Naive thymus-derived CD4-positive, alpha-beta T cell (primary cell): ENCODE measurements at regions not wholly inside any gene's neighbourhood (a gene's known extent, or its start where the extent isn't known, plus 50 kb on each side); places are given as distances from the start of the nearest gene placed in this dataset.
"Not testable (repeated sequence)": the region's sequence is repeated elsewhere in the genome, so short reads cannot be mapped to it uniquely, and the experiment has no call there.

Experiments
- ATAC-seq: fragments of 150-1000 bp; cut with Tn5 transposase; 2 replicates; pipeline ENCODE4 v1.10.0; 2021; ENCODE audit warnings: mild to moderate bottlenecking, moderate library complexity
- CTCF ChIA-PET: fragments of 350-600 bp; sonication (Branson Sonifier 250); formaldehyde crosslinking; loops from one replicate; lab custom pipeline; 2021; ENCODE audit warnings: antibody characterized with exemption; lab: Charles Lee
- POLR2A ChIA-PET: fragments of 350-600 bp; sonication (Branson Sonifier 250); formaldehyde crosslinking; loops from one replicate; lab custom pipeline; 2021; ENCODE audit warnings: antibody characterized with exemption, inconsistent platforms; lab: Charles Lee
- DNase-seq, 9 donors: peaks; one replicate each; pipeline versions ENCODE4 v3.0.0 to v3.0.0-alpha.2; 2020 to 2022; ENCODE audit warnings: mixed read lengths in 1 of 9
- H3K27ac ChIP-seq: one replicate; pipeline ENCODE4 v1.7.0; 2013; ENCODE audit warnings: mild to moderate bottlenecking, low read depth, low read length, moderate library complexity
- H3K27me3 ChIP-seq, 2 donors: one replicate each; pipeline ENCODE4 v1.7.0; 2013; ENCODE audit warnings: low read length in 2 of 2, mild to moderate bottlenecking in 2 of 2, moderate library complexity in 2 of 2; ENCODE audit not compliant: control insufficient read depth in 2 of 2, insufficient read depth in 2 of 2
- H3K36me3 ChIP-seq, 3 experiments: 1 replicate in 2 of 3; 2 replicates in 1 of 3; pipeline ENCODE4 v1.7.0; 2013; ENCODE audit warnings: low read length in 3 of 3, mild to moderate bottlenecking in 3 of 3, moderate library complexity in 1 of 3; ENCODE audit not compliant: insufficient read depth in 3 of 3, control insufficient read depth in 2 of 3
- H3K4me1 ChIP-seq, 2 donors: one replicate each; pipeline ENCODE4 v1.7.0; 2013; ENCODE audit warnings: low read length in 2 of 2, mild to moderate bottlenecking in 2 of 2, moderate library complexity in 1 of 2; ENCODE audit not compliant: control insufficient read depth in 2 of 2, insufficient read depth in 2 of 2
- H3K4me3 ChIP-seq: 2 replicates; pipeline ENCODE4 v1.7.0; 2013; ENCODE audit warnings: mild to moderate bottlenecking, low read length
- H3K9me3 ChIP-seq, 3 experiments: 1 replicate in 2 of 3; 2 replicates in 1 of 3; pipeline ENCODE4 v1.7.0; 2013; ENCODE audit warnings: low read length in 3 of 3; ENCODE audit not compliant: control insufficient read depth in 2 of 3
- H3K27ac Mint-ChIP-seq, 9 donors: one replicate each; pipeline ENCODE4 v1.8.0; 2020 to 2022; ENCODE audit warnings: mixed read lengths in 9 of 9, mild to moderate bottlenecking in 8 of 9, moderate library complexity in 5 of 9, inconsistent platforms in 2 of 9
- H3K27me3 Mint-ChIP-seq, 5 donors: one replicate each; pipeline ENCODE4 v1.8.0; 2021 to 2022; ENCODE audit warnings: mixed read lengths in 5 of 5, mild to moderate bottlenecking in 1 of 5
- H3K36me3 Mint-ChIP-seq, 5 donors: one replicate each; pipeline ENCODE4 v1.8.0; 2020 to 2022; ENCODE audit warnings: mixed read lengths in 5 of 5, mild to moderate bottlenecking in 3 of 5, inconsistent platforms in 1 of 5
- H3K4me1 Mint-ChIP-seq, 7 donors: one replicate each; pipeline ENCODE4 v1.8.0; 2020 to 2022; ENCODE audit warnings: mixed read lengths in 7 of 7, mild to moderate bottlenecking in 3 of 7, inconsistent platforms in 1 of 7
- H3K4me3 Mint-ChIP-seq, 10 donors: one replicate each; pipeline ENCODE4 v1.8.0; 2020 to 2022; ENCODE audit warnings: mild to moderate bottlenecking in 10 of 10, mixed read lengths in 10 of 10, moderate library complexity in 6 of 10, inconsistent platforms in 2 of 10
- H3K9me3 Mint-ChIP-seq, 11 donors: one replicate each; pipeline ENCODE4 v1.8.0; 2020 to 2022; ENCODE audit warnings: mixed read lengths in 11 of 11, mild to moderate bottlenecking in 4 of 11, inconsistent platforms in 1 of 11, moderate library complexity in 1 of 11
- intact Hi-C, 2 donors: fragments of 100-400 bp; cut with micrococcal nuclease; formaldehyde crosslinking; loops; one replicate each; pipeline ENCODE4 v1.15.1; 2023

DNA sequence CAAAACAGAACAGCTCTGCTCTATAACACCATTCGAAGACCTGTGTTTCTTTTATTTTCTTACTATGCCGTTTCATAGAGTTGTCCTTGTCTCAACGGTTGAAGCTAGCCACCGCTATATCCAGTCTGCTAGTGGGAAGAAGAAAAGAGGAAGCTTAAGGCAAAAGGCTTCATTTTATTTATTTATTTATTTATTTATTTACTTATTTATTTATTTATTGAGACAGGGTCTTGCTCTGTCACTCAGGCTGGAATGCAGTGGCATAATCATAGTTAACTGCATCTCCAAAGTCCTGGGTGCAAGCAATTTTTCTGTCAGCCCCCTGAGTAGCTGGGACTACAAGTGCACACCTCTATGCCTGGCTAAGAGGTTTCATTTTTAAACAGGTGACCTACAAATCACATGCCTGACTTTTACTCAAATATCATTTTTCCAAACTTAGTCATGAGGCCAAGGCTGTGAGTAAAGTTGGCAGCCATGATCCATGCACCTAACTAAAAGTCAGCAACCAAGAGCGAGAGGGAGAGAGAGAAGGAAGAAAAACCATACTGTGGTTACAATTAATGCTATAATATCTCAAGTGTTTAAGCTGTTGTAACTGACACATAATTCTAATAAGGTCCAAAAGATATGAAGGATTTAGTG, 1305.3 kb upstream of the LRRTM3 start:
- no peak overlapping the region for H3K4me3 Mint-ChIP-seq
- no peaks in the 10 kb centered on the region for H3K4me1 ChIP-seq
- H3K36me3 ChIP-seq = no peaks in the 10 kb centered on the region
- ChIA-PET CTCF (no interaction called here), POLR2A (no interaction called here)
- no peaks in the 10 kb centered on the region for H3K36me3 Mint-ChIP-seq
- H3K4me3 ChIP-seq = no peak overlapping the region
- no peaks in the 10 kb centered on the region for H3K27me3 Mint-ChIP-seq
- H3K9me3 ChIP-seq = no peaks in the 10 kb centered on the region
- no peaks in the 10 kb centered on the region for H3K27me3 ChIP-seq
- intact Hi-C loops = no loop called here
- no peak for ATAC-seq
- peaks cover 0 to 10% (median 3%) of the 10 kb centered on the region in 11 donors for H3K9me3 Mint-ChIP-seq
- no peak for DNase-seq
- no peak overlapping the region for H3K27ac ChIP-seq
- H3K4me1 Mint-ChIP-seq = no peaks in the 10 kb centered on the region
- no peak overlapping the region for H3K27ac Mint-ChIP-seq

DNA sequence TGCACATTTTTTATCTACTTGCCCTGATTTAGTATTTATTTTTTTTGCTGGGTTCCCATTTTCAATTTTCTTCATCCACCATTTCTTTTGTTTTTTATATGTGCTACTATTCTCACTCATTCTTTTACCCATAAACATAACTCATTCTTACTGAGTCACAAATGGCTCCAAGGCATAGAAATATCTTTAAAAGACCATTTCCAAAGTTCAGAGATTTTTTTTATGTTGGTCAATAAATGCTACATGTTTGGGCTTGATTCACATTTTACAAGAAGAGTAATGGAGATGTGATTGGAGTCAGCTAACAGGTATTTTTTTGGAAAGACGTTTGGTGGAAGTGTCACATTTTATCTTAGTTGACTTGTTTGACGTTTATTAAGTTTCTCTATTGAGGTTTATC, 1303.2 kb upstream of the LRRTM3 start:
- ChIA-PET POLR2A (no interaction called here), CTCF (no interaction called here)
- Histone ChIP-seq H3K36me3 (no peaks in the 10 kb centered on the region), H3K27ac (no peak overlapping the region), H3K27me3 (no peaks in the 10 kb centered on the region), H3K4me3 (no peak overlapping the region), H3K9me3 (no peaks in the 10 kb centered on the region), H3K4me1 (no peaks in the 10 kb centered on the region)
- H3K4me3 Mint-ChIP-seq = no peak overlapping the region
- H3K4me1 Mint-ChIP-seq = no peaks in the 10 kb centered on the region
- no peak overlapping the region for H3K27ac Mint-ChIP-seq
- H3K27me3 Mint-ChIP-seq = no peaks in the 10 kb centered on the region
- no peaks in the 10 kb centered on the region for H3K36me3 Mint-ChIP-seq
- no peak for DNase-seq
- no peak for ATAC-seq
- intact Hi-C loops = no loop called here
- H3K9me3 Mint-ChIP-seq = peaks cover 0 to 5% (median 2%) of the 10 kb centered on the region in 11 donors

DNA sequence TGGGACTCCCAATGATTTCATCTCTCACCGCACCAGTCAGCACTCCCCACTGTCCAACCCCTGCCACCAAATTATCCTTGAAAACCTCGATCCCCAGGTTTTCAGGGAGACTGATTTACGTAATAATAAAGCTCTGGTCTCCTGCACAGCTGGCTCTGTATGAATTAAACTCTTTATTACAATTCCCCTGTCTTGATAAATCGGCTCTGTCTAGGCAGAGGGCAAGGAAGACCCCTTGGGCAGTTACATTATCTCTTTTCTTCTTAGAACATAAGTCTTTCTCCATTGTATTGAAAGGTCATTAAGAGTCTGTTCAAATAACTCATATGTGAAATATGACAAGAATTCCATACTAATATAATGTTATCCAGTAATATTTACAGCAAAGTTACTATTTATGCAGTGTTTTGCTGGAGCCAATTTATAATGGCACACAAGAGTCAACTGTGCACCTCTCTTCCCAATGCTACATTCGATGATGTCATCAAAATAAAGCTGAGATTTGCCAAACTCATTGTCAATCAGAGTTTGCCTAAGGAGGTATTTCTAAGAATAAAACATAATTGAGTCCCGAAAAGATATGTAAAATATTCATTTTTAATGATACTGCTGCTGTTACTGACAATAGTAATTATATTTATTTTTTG, 1297.2 kb upstream of the LRRTM3 start:
- H3K9me3 Mint-ChIP-seq = peaks cover 0 to 20% (median 7%) of the 10 kb centered on the region in 11 donors
- intact Hi-C loops = no loop called here
- no peak overlapping the region for H3K27ac ChIP-seq
- no peak overlapping the region for H3K4me3 Mint-ChIP-seq
- no peak overlapping the region for H3K4me3 ChIP-seq
- H3K4me1 ChIP-seq = no peaks in the 10 kb centered on the region
- no peaks in the 10 kb centered on the region for H3K36me3 Mint-ChIP-seq
- H3K9me3 ChIP-seq = no peaks in the 10 kb centered on the region
- H3K27me3 Mint-ChIP-seq = no peaks in the 10 kb centered on the region
- H3K36me3 ChIP-seq = no peaks in the 10 kb centered on the region
- H3K27me3 ChIP-seq = no peaks in the 10 kb centered on the region
- no peak overlapping the region for H3K27ac Mint-ChIP-seq
- DNase-seq (no peak), ATAC-seq (no peak)
- POLR2A ChIA-PET = no interaction called here
- CTCF ChIA-PET = no interaction called here
- H3K4me1 Mint-ChIP-seq = no peaks in the 10 kb centered on the region

DNA sequence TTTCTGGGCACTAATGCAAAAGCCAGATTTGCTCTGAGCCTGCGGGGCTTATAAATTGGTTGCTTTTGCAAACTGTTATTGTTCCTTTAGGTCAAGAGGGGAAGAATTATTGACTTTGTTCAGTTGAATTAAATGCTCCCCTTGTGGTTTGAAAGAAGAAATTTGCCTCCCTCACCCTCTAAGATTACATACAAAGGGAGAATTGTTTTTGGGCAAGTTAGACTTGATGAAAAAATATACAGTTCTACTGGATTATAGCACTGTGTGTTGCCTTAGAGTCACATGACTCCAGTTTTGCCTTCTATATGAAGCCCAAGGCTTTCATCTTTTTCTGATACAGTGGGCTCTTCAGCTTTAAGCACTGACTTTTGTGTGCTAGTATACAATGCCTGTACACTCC, 1265.8 kb upstream of the LRRTM3 start:
- H3K27ac ChIP-seq = no peak overlapping the region
- POLR2A ChIA-PET = no interaction called here
- H3K9me3 Mint-ChIP-seq = peaks cover 0 to 19% (median 8%) of the 10 kb centered on the region in 11 donors
- H3K4me3 ChIP-seq = no peak overlapping the region
- no peaks in the 10 kb centered on the region for H3K27me3 ChIP-seq
- H3K4me1 ChIP-seq = no peaks in the 10 kb centered on the region
- H3K27ac Mint-ChIP-seq = no peak overlapping the region
- ATAC-seq (no peak), DNase-seq (no peak)
- no peaks in the 10 kb centered on the region for H3K36me3 Mint-ChIP-seq
- H3K27me3 Mint-ChIP-seq = no peaks in the 10 kb centered on the region
- no peaks in the 10 kb centered on the region for H3K4me1 Mint-ChIP-seq
- no peaks in the 10 kb centered on the region for H3K36me3 ChIP-seq
- CTCF ChIA-PET = no interaction called here
- no peak overlapping the region for H3K4me3 Mint-ChIP-seq
- H3K9me3 ChIP-seq = no peaks in the 10 kb centered on the region
- intact Hi-C loops = no loop called here

DNA sequence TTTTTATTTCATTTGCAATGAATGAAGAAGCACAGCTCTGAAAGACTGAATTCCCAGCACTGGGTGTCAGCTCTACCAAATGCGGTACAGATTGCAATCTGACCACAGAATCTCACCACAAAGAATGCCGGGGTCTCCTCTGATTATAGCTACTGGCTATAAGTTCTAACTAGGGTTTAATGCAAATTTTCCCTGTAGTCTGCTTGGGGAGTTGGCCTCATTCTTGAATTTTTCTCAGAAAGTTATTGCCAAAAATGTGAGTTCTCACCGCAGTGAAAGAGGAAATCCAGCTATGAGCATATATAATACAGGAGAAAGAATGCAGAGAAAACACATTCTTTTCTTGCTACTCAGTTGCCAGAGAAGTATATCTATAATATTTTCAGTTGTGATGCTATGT, 1255.7 kb upstream of the LRRTM3 start:
- POLR2A ChIA-PET = no interaction called here
- intact Hi-C loops = no loop called here
- H3K9me3 ChIP-seq = no peaks in the 10 kb centered on the region
- H3K4me1 ChIP-seq = no peaks in the 10 kb centered on the region
- no peaks in the 10 kb centered on the region for H3K27me3 ChIP-seq
- Mint-ChIP-seq H3K9me3 (peaks cover 0 to 11% (median 3%) of the 10 kb centered on the region in 11 donors), H3K4me3 (no peak overlapping the region), H3K4me1 (no peaks in the 10 kb centered on the region), H3K36me3 (no peaks in the 10 kb centered on the region), H3K27ac (no peak overlapping the region), H3K27me3 (no peaks in the 10 kb centered on the region)
- CTCF ChIA-PET = no interaction called here
- H3K36me3 ChIP-seq = no peaks in the 10 kb centered on the region
- ATAC-seq (no peak), DNase-seq (no peak)
- no peak overlapping the region for H3K27ac ChIP-seq
- no peak overlapping the region for H3K4me3 ChIP-seq

DNA sequence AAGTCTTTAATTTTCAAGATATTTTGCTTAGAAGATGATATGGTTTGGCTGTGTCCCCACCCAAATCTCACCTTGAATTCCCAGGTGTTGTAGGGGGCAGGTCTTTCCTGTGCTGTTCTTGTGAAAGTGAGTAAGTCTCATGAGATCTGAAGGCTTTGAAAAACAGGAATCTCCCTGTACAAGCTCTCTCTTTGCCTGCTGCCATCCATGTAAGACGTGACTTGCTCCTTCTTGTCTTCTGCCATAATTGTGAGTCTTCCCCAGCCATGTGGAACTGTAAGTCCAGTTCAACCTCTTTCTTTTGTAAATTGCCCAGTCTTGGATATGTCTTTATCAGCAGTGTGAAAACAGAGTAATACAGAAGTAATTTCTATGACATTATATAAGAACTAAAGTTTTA, 1255.2 kb upstream of the LRRTM3 start:
- H3K4me1 Mint-ChIP-seq = not testable (repeated sequence)

DNA sequence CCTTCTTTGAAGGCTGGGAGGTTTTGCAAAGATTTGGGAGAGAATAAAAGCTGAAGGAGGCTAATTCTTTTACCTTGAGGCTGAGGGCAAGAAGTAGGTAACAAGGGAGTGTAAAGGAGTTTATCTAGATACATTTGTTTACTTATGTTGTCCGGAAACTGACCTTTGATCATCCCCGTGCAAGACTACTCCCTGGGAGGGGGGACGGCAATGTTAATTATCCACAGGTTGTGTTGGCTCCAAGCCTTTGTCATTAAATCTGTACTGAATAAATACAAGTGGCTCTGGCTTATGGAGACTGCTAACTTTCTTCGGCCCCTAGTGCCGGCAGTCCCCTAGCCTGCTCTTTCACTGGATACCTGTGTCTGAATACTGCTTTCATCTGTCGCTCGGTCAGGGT, 1250.6 kb upstream of the LRRTM3 start:
- Histone ChIP-seq H3K27me3 (no peaks in the 10 kb centered on the region), H3K4me3 (no peak overlapping the region), H3K36me3 (no peaks in the 10 kb centered on the region), H3K27ac (no peak overlapping the region), H3K9me3 (no peaks in the 10 kb centered on the region), H3K4me1 (no peaks in the 10 kb centered on the region)
- no peak overlapping the region for H3K27ac Mint-ChIP-seq
- no peaks in the 10 kb centered on the region for H3K27me3 Mint-ChIP-seq
- H3K4me3 Mint-ChIP-seq = no peak overlapping the region
- ChIA-PET CTCF (no interaction called here), POLR2A (no interaction called here)
- intact Hi-C loops = no loop called here
- peaks cover 0 to 11% (median 0%) of the 10 kb centered on the region in 11 donors for H3K9me3 Mint-ChIP-seq
- ATAC-seq (no peak), DNase-seq (no peak)
- H3K4me1 Mint-ChIP-seq = no peaks in the 10 kb centered on the region
- H3K36me3 Mint-ChIP-seq = no peaks in the 10 kb centered on the region

More for the DNA sequence above, 1255.2 kb upstream of the LRRTM3 start:
- H3K27me3 ChIP-seq, POLR2A ChIA-PET, ATAC-seq, H3K4me1 ChIP-seq, H3K9me3 ChIP-seq, H3K4me3 ChIP-seq, H3K27me3 Mint-ChIP-seq, H3K36me3 Mint-ChIP-seq, CTCF ChIA-PET, H3K36me3 ChIP-seq, H3K27ac ChIP-seq, H3K27ac Mint-ChIP-seq, intact Hi-C loops, DNase-seq, H3K4me3 Mint-ChIP-seq: not testable (repeated sequence)
- H3K9me3 Mint-ChIP-seq = peaks cover 0 to 11% (median 3%) of the 10 kb centered on the region in 11 donors
